HG03196 (cell line): ENCODE measurements at regions not wholly inside any gene's neighbourhood (a gene's known extent, or its start where the extent isn't known, plus 50 kb on each side); places are given as distances from the start of the nearest gene placed in this dataset.

ENCODE experiments used
- ATAC-seq: cut with Tn5 transposase; IDR thresholded peaks from one replicate; pipeline ENCODE4 v1.9.1; 2021; ENCODE audit not compliant: unreplicated experiment

DNA sequence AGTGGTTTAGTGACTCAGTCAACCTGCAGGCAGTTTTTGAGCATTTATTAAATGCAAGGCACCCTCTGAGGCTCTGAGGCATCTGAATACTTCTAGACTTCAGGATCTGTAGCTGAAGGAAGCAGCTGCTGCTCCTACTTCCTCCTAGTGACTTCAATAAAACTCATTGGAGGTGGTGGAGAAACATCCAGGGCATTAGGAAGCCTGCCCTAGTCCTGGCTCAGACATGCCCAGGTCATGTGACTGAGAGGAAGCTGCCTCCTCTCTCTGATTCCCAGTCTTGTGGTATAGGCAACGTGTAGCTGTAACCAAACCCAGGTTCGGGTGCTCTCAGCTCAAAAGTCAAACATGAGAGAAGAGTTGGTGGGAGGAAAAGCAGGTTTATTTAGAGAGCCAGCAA, 287.2 kb upstream of the GYPC start:
- no peak for ATAC-seq

DNA sequence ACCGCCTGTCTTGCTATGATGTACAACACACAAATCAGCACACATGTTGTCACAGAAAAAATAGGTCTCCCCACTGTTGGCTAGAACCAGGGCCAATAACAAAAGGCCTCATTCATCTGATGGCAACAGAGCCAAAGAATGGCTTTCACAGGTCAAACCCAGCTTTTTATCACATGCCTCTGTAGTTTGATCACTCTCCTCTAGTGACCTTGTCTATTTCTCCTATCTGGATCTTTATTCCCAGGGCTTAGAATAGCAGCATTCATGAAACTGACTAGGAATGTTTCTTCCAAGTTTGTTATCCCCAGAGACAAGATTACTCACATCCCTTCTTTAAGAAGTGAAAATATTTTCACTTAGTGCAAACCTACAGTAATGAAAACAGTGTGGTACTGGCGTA, 285.8 kb upstream of the GYPC start:
- ATAC-seq = no peak

- no peak for ATAC-seq
Observed at GRCh38 chr2:126372406-126372805, 283.6 kb upstream of the GYPC start.

DNA sequence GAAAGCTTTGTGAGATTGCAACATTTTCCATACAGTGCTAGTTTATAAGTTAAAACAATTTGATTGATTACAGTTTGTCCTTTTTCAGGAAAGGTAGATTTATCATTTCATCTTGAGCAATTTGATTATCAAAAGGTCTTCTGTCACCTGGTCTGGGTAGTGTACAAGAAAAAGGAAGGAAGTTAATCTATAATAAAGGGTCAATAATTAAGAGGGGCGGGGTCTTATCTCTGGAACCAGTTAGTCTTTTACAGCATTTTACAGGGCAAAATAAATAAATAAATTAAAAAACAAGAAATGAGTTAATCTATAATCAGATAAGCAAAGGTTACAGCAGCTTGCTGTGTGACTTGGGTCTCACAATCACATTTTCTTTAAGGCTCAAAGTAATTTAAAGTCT, 277.8 kb upstream of the GYPC start:
- no peak for ATAC-seq

GRCh38 chr2:126381091-126381490, 274.9 kb upstream of the GYPC start:
- no peak for ATAC-seq

GRCh38 chr2:126382998-126383397, 273.0 kb upstream of the GYPC start:
- no peak for ATAC-seq

GRCh38 chr2:126383800-126384199, 272.2 kb upstream of the GYPC start:
- ATAC-seq = no peak

DNA sequence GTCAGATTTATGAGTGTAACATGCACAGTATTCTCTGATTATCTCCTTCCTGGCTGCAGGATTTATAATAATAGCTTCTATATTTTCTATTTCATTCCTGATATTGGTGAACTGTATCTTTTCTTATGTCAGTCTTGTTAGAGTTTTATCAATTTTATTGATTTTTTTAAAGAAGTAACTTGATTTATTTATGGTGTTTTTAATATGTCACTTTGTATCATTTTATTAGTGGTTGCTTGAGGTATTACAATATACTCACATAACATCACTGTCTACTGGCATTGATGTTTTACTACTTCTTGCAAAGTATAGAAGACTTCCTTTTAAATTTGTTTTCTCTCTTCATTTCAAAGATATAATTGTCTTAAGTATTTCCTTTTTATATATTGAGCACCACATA, 270.5 kb upstream of the GYPC start:
- ATAC-seq = no peak

GRCh38 chr2:126385983-126386382, 270.0 kb upstream of the GYPC start:
- ATAC-seq = no peak

DNA sequence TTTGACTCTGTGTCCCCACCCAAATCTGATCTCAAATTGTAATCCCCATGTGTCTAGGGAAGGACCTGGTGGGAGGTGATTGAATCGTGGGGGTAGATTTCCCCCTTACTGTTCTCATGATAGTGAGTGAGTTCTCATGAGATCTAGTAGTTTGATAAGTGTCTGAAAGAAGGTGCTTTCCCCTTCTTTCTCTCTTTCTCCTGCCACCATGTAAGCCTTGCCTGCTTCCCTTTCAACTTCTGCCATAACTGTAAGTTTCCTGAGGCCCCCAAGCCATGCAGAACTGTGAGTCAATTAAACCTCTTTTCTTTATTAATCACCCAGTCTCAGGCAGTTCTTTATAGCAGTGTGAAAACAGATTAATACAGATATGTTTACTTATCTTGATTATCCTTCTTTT, 266.5 kb upstream of the GYPC start:
- no peak for ATAC-seq

- ATAC-seq = no peak
Observed at GRCh38 chr2:126392889-126393288, 263.1 kb upstream of the GYPC start.

DNA sequence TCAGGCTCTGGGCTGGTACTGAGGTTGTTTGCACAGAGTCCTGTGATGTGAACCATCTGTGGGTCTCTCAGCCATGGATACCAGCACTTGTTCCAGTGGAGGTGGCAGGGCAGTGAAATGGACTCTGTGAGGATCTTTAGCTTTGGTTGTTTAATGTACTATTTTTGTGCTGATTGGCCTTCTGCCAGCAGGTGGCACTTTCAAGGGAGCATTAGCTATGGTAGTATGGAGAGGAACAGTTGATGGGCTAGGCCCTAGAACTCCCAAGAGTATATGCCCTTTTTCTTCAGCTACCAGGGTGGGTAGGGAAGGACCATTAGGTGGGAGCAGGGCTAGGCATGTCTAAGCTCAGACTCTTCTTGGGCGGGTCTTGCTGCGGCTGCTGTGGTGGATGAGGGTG, 257.0 kb upstream of the GYPC start:
- no peak for ATAC-seq

- no peak for ATAC-seq
Observed at GRCh38 chr2:126403039-126403628, 252.8 kb upstream of the GYPC start.

- no peak for ATAC-seq
Observed at GRCh38 chr2:126406267-126406666, 249.7 kb upstream of the GYPC start.

DNA sequence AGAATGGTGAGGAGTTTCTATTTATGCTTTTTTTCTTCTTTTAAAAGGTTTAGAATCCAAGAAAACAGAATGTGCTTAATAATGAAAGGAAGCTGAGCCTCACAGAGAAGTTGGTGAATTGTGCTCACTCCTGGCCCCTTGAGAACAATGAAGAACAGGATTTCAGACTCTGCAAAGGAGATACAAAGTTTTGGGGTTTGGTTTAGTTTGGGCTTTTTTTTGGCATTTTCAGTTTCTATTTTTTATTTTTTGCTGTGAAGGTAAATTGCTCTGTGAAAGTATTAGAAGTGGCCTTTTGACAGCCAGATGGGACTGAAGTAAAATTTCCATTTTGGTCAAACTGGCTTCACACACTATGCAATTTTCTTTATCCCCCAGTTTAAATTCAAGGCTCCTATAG, 247.3 kb upstream of the GYPC start:
- ATAC-seq = no peak

GRCh38 chr2:126409850-126410249, 246.1 kb upstream of the GYPC start:
- ATAC-seq = no peak

DNA sequence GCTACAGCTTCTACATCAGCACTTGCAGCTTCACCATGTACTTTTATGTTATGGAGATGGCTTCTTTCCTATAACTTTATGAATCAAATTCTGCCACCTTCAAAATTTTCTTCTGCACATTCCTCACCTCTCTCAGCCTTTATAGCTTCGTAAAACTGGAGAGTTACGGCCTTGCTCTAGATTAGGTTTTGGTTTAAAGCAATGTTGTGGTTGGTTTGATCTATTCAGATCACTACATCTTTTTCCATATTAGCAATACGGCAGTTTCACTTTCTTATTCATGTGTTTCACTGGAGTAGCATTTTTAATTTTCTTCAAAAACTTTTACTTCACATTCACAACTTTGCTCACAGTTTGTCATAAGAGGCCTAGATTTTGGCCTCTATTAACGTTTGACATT, 242.9 kb upstream of the GYPC start:
- ATAC-seq = no peak

- ATAC-seq = no peak
Observed at GRCh38 chr2:126419403-126419802, 236.6 kb upstream of the GYPC start.

DNA sequence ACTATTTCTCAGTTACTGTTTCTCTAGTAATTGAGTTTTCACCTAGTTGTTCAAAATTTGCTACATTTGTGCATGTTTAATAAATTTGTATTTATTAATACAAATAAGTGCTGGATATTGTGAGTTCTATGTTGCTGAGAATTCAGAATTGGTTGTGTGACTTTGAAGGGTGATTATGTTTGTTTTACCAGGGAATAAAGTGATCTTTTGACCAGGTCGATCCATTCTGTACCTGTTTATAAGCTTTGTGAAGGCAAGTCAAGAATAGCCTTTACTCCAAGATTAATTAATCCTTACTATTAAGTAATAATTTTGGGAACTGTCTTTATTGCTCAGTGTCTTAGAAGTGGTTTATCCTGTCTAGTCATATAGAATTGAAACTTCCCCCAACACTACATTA, 230.0 kb upstream of the GYPC start:
- no peak for ATAC-seq

- no peak for ATAC-seq
Observed at GRCh38 chr2:126429103-126429502, 226.9 kb upstream of the GYPC start.

GRCh38 chr2:126431136-126431535, 224.8 kb upstream of the GYPC start:
- ATAC-seq = no peak

DNA sequence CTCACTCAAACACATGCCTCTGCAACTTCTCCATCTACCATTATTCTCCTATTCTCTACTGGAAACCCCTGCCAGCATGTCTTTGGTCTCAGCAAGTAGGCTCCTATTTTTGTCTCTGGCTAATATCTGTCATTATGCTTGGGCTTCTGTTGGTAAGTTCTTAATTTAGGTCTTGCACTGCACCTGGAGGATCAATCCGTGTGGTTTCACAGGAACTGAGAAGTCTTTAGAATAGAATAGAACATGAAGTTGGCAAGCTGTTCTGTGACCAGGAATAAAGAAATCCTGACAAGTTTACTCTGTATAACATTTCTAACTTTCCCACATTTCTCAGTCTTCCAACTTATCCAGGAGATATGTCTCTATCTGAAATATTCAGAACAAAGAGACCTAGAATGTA, 219.5 kb upstream of the GYPC start:
- no peak for ATAC-seq

DNA sequence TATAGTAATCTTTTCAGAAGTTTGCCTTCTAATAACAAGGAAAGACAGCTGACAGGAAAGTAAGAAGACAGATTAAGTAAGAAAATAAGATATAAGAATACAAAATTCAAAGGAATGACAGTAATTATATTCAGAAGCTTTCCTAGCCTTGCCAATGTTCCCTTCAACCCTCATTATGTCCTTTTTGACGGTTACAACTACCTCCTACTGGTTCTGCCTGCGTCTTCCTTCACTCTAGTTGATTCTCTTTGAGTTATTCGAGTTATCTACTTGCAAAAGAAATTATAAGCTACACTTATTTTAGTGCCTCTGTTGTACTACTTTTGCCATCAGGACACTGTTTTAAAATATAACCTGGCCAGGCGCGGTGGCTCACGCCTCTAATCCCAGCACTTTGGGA, 218.9 kb upstream of the GYPC start:
- ATAC-seq = no peak

- no peak for ATAC-seq
Observed at GRCh38 chr2:126444512-126444911, 211.4 kb upstream of the GYPC start.
